SK-N-SH treated with all-trans-retinoic acid at 6 μM for 48 hours (cell line): ENCODE measurements at regions not wholly inside any gene's neighbourhood (a gene's known extent, or its start where the extent isn't known, plus 50 kb on each side); places are given as distances from the start of the nearest gene placed in this dataset.

Experiments
- BACH2 ChIP-seq: fragments of 250-450 bp; sonication (Bioruptor Pico); IDR thresholded peaks from 2 replicates; pipeline ENCODE4 v1.9.0; 2021; ENCODE audit warnings: mild to moderate bottlenecking, borderline replicate concordance
- CSRNP3 ChIP-seq: fragments of 250-450 bp; sonication (Bioruptor Pico); IDR thresholded peaks from 2 replicates; pipeline ENCODE4 v1.5.1; 2021; ENCODE audit warnings: mild to moderate bottlenecking, moderate library complexity
- POU6F1 ChIP-seq: fragments of 250-450 bp; sonication (Bioruptor Pico); IDR thresholded peaks from 2 replicates; pipeline ENCODE4 v1.8.0; 2021; ENCODE audit warnings: low read depth, mild to moderate bottlenecking, moderate library complexity, borderline replicate concordance
- PPARA ChIP-seq: fragments of 250-450 bp; sonication (Bioruptor Pico); IDR thresholded peaks from 2 replicates; pipeline ENCODE4 v1.5.0; 2020; ENCODE audit warnings: mild to moderate bottlenecking, borderline replicate concordance
- SNAI2 ChIP-seq: fragments of 250-450 bp; sonication (Bioruptor Pico); IDR thresholded peaks from 2 replicates; pipeline ENCODE4 v1.5.0; 2020; ENCODE audit warnings: mild to moderate bottlenecking, moderate library complexity
- TCF4 ChIP-seq: fragments of 250-450 bp; sonication (Bioruptor Pico); IDR thresholded peaks from 2 replicates; pipeline ENCODE4 v1.8.0; 2021; ENCODE audit warnings: mild to moderate bottlenecking, moderate library complexity, borderline replicate concordance
- TOX ChIP-seq: fragments of 250-450 bp; sonication (Bioruptor Pico); IDR thresholded peaks from 2 replicates; pipeline ENCODE4 v1.8.0; 2021; ENCODE audit warnings: mild to moderate bottlenecking, moderate library complexity, borderline replicate concordance
- TSHZ2 ChIP-seq: fragments of 250-450 bp; sonication (Bioruptor Pico); IDR thresholded peaks from 2 replicates; pipeline ENCODE4 v1.5.0; 2020; ENCODE audit warnings: mild to moderate bottlenecking, moderate library complexity
- ZFP3 ChIP-seq: fragments of 250-450 bp; sonication (Bioruptor Pico); IDR thresholded peaks from 2 replicates; pipeline ENCODE4 v1.5.0; 2020; ENCODE audit warnings: mild to moderate bottlenecking, moderate library complexity
- ZNF8 ChIP-seq: fragments of 450-650 bp; formaldehyde crosslinking; IDR thresholded peaks from 2 replicates; pipeline ENCODE4 v1.5.0; 2020; ENCODE audit warnings: mild to moderate bottlenecking, moderate library complexity
- TF ChIP-seq, protein P1 (sequence below): fragments of 250-450 bp; sonication (Bioruptor Pico); IDR thresholded peaks from 2 replicates; pipeline ENCODE4 v1.8.0; 2020; ENCODE audit warnings: mild to moderate bottlenecking, moderate library complexity, borderline replicate concordance

GRCh38 chr7:90092506-90092905 lies 61.8 kb upstream of the STEAP1 start:
- TF ChIP-seq TCF4 (CRISPR knock-in tag) (no peak), ZNF8 (CRISPR knock-in tag) (no peak), BACH2 (CRISPR knock-in tag) (no peak), CSRNP3 (CRISPR knock-in tag) (no peak), ZFP3 (CRISPR knock-in tag) (no peak), TSHZ2 (CRISPR knock-in tag) (no peak), SNAI2 (CRISPR knock-in tag) (no peak), PPARA (no peak), TOX (CRISPR knock-in tag) (no peak), POU6F1 (CRISPR knock-in tag) (no peak)
- TF ChIP-seq, protein P1, sequence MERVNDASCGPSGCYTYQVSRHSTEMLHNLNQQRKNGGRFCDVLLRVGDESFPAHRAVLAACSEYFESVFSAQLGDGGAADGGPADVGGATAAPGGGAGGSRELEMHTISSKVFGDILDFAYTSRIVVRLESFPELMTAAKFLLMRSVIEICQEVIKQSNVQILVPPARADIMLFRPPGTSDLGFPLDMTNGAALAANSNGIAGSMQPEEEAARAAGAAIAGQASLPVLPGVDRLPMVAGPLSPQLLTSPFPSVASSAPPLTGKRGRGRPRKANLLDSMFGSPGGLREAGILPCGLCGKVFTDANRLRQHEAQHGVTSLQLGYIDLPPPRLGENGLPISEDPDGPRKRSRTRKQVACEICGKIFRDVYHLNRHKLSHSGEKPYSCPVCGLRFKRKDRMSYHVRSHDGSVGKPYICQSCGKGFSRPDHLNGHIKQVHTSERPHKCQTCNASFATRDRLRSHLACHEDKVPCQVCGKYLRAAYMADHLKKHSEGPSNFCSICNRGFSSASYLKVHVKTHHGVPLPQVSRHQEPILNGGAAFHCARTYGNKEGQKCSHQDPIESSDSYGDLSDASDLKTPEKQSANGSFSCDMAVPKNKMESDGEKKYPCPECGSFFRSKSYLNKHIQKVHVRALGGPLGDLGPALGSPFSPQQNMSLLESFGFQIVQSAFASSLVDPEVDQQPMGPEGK (CRISPR knock-in tag): no peak
